Lower leg skin (tissue), 4 donors: ENCODE measurements at regions not wholly inside any gene's neighbourhood (a gene's known extent, or its start where the extent isn't known, plus 50 kb on each side); places are given as distances from the start of the nearest gene placed in this dataset.

Experiments used
- DNase-seq, 2 donors: peaks; one replicate each; pipeline ENCODE4 v3.0.0-alpha.2; 2019; ENCODE audit warnings: low spot score in 2 of 2
- H3K4me3 ChIP-seq: fragments of 200-600 bp; sonication (generic); 2 replicates; pipeline ENCODE4 v1.5.1; 2017; ENCODE audit warnings: mild to moderate bottlenecking, low read depth; ENCODE audit not compliant: poor library complexity, severe bottlenecking
- POLR2A ChIP-seq, 2 donors: fragments of 450-650 bp; IDR thresholded peaks; one replicate each; pipeline ENCODE4 v1.6.1; 2016 to 2017; ENCODE audit warnings: antibody characterized with exemption in 2 of 2, mild to moderate bottlenecking in 1 of 2, moderate library complexity in 1 of 2
- WGBS, 2 donors: methylation state at CpG; one replicate each; pipeline ENCODE4 v1.1.5; 2018; 5-methylcytosine and 5-hydroxymethylcytosine counted together
- intact Hi-C: fragments of 100-400 bp; cut with DNase I; formaldehyde crosslinking; loops from one replicate; pipeline ENCODE4 v1.15.0; 2023; ENCODE audit warnings: low total_unique reads
- TF ChIP-seq, protein P1 (sequence below), 3 donors: fragments of 450-650 bp; IDR thresholded peaks; one replicate each; pipeline ENCODE4 v1.5.1; 2016; ENCODE audit warnings: antibody characterized with exemption in 3 of 3, mild to moderate bottlenecking in 3 of 3, moderate library complexity in 2 of 3

- H3K4me3 ChIP-seq = no peak overlapping the region
- DNase-seq = no peak
- intact Hi-C loops = no loop called here
- WGBS, 2 donors = 43 to 52% methylated on average over 6 of the region's 6 CpGs
- TF ChIP-seq, protein P1, sequence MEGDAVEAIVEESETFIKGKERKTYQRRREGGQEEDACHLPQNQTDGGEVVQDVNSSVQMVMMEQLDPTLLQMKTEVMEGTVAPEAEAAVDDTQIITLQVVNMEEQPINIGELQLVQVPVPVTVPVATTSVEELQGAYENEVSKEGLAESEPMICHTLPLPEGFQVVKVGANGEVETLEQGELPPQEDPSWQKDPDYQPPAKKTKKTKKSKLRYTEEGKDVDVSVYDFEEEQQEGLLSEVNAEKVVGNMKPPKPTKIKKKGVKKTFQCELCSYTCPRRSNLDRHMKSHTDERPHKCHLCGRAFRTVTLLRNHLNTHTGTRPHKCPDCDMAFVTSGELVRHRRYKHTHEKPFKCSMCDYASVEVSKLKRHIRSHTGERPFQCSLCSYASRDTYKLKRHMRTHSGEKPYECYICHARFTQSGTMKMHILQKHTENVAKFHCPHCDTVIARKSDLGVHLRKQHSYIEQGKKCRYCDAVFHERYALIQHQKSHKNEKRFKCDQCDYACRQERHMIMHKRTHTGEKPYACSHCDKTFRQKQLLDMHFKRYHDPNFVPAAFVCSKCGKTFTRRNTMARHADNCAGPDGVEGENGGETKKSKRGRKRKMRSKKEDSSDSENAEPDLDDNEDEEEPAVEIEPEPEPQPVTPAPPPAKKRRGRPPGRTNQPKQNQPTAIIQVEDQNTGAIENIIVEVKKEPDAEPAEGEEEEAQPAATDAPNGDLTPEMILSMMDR (IDR thresholded peaks at IDR 0.05) = no peak
- no peak for TF ChIP-seq POLR2A (IDR thresholded peaks at IDR 0.05)
These were observed 174.4 kb downstream of the RPIA start for GRCh38 chr2:88865801-88866371.

- intact Hi-C loops = no loop called here
- H3K4me3 ChIP-seq = no peak overlapping the region
- 69 to 80% methylated on average over 11 of the region's 11 CpGs for WGBS, 2 donors
- DNase-seq = no peak
- no peak for TF ChIP-seq POLR2A (IDR thresholded peaks at IDR 0.05)
- TF ChIP-seq, protein P1 (IDR thresholded peaks at IDR 0.05) = no peak
These were observed 175.3 kb downstream of the RPIA start for GRCh38 chr2:88866756-88867155.

GRCh38 chr2:88868861-88869260, 177.4 kb downstream of the RPIA start:
- intact Hi-C loops = no loop called here
- DNase-seq = no peak
- 71 to 73% methylated on average over 1 of the region's 1 CpG for WGBS, 2 donors
- TF ChIP-seq POLR2A (IDR thresholded peaks at IDR 0.05) = no peak
- TF ChIP-seq, protein P1 (IDR thresholded peaks at IDR 0.05) = no peak
- no peak overlapping the region for H3K4me3 ChIP-seq

- no peak for DNase-seq
- 46 to 59% methylated on average over 2 of the region's 2 CpGs for WGBS, 2 donors
- TF ChIP-seq POLR2A (IDR thresholded peaks at IDR 0.05) = no peak
- TF ChIP-seq, protein P1 (IDR thresholded peaks at IDR 0.05) = no peak
- no peak overlapping the region for H3K4me3 ChIP-seq
- intact Hi-C loops = no loop called here
These were observed 178.9 kb downstream of the RPIA start for GRCh38 chr2:88870267-88870839.

GRCh38 chr2:88871336-88871735, 179.9 kb downstream of the RPIA start:
- WGBS, 2 donors = 61 to 67% methylated on average over 5 of the region's 5 CpGs
- no peak overlapping the region for H3K4me3 ChIP-seq
- intact Hi-C loops = no loop called here
- DNase-seq = no peak
- no peak for TF ChIP-seq POLR2A (IDR thresholded peaks at IDR 0.05)
- TF ChIP-seq, protein P1 (IDR thresholded peaks at IDR 0.05) = no peak

DNA sequence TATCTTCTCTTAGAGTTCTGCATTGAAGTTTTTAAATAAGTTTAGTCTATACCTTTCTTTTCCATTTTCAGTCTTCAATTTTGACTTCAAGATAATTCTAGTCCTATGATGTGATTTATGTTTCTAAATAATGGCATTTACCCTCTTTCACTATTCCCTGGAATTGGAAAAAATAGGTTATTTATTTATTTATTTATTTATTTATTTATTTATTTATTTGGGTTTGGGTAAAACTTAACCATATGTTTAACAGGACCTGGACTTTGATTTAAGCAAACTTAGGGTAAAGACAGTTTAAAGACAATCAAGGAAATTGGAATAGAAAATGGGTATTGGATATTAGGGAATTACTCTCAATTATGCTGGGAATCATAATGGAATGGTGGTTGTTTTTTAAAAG, 182.1 kb downstream of the RPIA start:
- no peak for TF ChIP-seq POLR2A (IDR thresholded peaks at IDR 0.05)
- TF ChIP-seq, protein P1 (IDR thresholded peaks at IDR 0.05) = no peak
- DNase-seq = no peak
- no peak overlapping the region for H3K4me3 ChIP-seq
- intact Hi-C loops = no loop called here
